ENCODE measurements at regions not wholly inside any gene's neighbourhood (a gene's known extent, or its start where the extent isn't known, plus 50 kb on each side); places are given as distances from the start of the nearest gene placed in this dataset.

DNA sequence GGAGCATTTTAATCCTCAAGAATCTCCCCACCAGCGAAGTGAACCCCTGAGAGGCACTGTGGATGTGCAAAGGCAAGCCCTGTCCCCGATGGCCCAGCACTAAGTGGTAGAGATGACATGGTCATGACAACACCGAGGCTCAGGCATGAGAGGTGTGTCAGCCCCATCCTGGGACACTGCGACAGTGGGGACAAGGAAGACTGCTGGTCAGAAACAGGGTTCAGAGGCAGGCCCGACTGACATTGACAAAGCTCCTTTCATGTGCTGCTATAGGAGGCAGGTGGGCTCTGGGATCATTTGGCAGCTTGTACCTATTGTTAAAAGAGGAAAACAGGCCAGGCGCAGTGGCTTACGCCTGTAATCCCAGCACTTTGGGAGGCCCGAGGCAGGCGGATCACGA lies 54.3 kb upstream of the MYEOV start:
- ATAC-seq = no peak
- TF ChIP-seq, protein P1, sequence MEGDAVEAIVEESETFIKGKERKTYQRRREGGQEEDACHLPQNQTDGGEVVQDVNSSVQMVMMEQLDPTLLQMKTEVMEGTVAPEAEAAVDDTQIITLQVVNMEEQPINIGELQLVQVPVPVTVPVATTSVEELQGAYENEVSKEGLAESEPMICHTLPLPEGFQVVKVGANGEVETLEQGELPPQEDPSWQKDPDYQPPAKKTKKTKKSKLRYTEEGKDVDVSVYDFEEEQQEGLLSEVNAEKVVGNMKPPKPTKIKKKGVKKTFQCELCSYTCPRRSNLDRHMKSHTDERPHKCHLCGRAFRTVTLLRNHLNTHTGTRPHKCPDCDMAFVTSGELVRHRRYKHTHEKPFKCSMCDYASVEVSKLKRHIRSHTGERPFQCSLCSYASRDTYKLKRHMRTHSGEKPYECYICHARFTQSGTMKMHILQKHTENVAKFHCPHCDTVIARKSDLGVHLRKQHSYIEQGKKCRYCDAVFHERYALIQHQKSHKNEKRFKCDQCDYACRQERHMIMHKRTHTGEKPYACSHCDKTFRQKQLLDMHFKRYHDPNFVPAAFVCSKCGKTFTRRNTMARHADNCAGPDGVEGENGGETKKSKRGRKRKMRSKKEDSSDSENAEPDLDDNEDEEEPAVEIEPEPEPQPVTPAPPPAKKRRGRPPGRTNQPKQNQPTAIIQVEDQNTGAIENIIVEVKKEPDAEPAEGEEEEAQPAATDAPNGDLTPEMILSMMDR (IDR thresholded peaks at IDR 0.05) = no peak
- Histone ChIP-seq H3K9me3 (no peaks in the 10 kb centered on the region), H3K4me3 (no peak overlapping the region), H3K27ac (no peak overlapping the region), H3K36me3 (no peaks in the 10 kb centered on the region), H3K27me3 (no peaks in the 10 kb centered on the region), H3K4me1 (no peaks in the 10 kb centered on the region)
- no peak for DNase-seq
- intact Hi-C loops (cut with DNase I) = no loop called here

DNA sequence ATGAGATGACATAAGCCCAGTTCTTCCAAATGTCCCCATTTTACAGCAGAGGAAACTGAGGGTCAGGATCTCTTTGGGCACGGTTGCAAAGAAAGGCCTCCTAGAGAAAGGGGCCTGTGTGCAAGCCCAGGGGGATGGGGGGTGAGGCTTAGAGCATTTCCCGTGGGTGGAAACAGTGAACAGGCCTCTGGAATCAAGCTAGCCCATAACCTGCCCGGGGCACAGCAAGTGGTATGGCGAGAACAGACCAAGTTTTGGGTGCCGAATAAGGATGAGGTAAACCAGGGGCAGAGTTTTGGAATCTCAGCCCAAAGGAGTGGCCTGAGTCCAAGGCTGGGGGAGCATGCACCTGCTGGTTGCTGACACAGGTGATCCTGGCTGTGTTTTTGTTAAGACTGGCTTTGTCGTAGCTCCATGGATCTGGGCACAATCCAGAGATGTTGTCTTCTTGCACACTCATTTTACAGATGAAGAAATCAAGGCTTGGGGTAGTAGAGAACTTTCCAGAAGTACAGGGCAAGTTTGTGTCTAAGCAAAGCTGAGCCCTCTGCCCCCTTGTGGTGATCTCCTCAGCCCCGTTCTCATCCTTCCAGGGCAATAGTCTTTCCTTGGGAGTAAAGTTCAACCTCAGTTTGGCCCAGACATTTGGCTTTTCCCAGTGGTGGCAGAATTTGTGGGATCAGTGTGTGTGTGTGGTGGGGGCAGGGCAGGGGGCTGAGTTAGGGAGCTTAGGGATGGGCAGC lies 53.5 kb upstream of the MYEOV start:
- DNase-seq (no peak), ATAC-seq (peak; percentile 52)
- H3K4me3 ChIP-seq = no peak overlapping the region
- H3K9me3 ChIP-seq = no peaks in the 10 kb centered on the region
- intact Hi-C loops (cut with DNase I) = no loop called here
- no peaks in the 10 kb centered on the region for H3K27me3 ChIP-seq
- TF ChIP-seq, protein P1 (IDR thresholded peaks at IDR 0.05) = peak; percentile 15
- H3K27ac ChIP-seq = no peak overlapping the region
- no peaks in the 10 kb centered on the region for H3K4me1 ChIP-seq
- H3K36me3 ChIP-seq = no peaks in the 10 kb centered on the region

DNA sequence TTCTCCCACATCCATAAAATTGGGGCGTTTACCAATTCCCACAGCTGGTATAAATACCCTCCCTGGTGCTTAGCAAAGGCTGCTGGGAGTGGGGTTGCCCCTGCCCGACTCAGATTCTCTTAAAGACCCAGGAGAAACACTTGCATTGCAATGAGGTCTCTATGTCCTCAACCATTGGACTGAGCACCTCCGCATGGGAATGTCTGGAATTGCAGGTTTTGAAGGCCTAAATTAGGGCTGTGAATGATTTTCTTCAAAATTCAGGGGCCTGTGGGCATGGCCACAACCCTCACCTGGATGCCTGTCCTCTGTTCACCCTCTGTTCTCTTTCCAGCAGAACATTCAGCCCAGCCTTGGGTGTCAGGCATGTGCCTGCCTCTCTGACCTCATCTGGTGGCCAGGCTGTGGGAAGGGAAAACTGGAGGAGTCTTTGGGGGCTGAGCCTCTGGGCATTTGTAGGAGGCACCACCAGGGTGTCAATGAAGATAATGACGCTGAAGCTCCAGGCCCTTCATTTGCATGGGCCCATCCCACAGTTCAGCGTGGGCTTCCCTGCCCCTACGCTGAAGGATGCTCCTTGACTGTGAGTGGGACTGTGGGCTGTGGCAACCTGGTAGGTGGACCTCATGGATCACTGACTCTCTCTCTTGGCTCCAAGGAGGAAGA lies 52.7 kb upstream of the MYEOV start:
- Histone ChIP-seq H3K36me3 (no peaks in the 10 kb centered on the region), H3K4me1 (no peaks in the 10 kb centered on the region), H3K27ac (no peak overlapping the region), H3K4me3 (no peak overlapping the region), H3K9me3 (no peaks in the 10 kb centered on the region), H3K27me3 (no peaks in the 10 kb centered on the region)
- TF ChIP-seq, protein P1 (IDR thresholded peaks at IDR 0.05) = no peak
- DNase-seq (no peak), ATAC-seq (no peak)
- intact Hi-C loops (cut with DNase I) = no loop called here

DNA sequence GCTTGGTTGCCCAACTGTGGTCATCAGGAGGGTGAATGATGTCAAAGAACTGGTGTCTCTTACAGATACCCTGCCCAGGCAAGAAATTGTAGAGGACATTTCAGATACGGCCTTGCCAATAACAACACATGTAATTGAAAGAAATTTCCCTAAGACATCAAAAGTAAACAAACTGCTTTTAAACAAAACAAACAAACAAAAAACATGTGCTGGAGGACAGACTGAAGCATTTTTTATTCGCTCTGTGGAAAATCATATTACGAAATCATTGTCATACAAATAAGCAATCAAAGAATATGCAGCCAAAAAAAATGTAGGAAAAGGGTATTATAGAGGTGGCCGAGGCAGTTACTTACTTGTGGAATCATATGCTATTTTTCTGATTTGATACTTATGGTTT lies 52.1 kb upstream of the MYEOV start:
- Histone ChIP-seq H3K9me3 (no peaks in the 10 kb centered on the region), H3K4me3 (no peak overlapping the region), H3K27ac (no peak overlapping the region), H3K36me3 (no peaks in the 10 kb centered on the region), H3K4me1 (no peaks in the 10 kb centered on the region), H3K27me3 (no peaks in the 10 kb centered on the region)
- TF ChIP-seq, protein P1 (IDR thresholded peaks at IDR 0.05) = no peak
- intact Hi-C loops (cut with DNase I) = no loop called here
- ATAC-seq (no peak), DNase-seq (no peak)

DNA sequence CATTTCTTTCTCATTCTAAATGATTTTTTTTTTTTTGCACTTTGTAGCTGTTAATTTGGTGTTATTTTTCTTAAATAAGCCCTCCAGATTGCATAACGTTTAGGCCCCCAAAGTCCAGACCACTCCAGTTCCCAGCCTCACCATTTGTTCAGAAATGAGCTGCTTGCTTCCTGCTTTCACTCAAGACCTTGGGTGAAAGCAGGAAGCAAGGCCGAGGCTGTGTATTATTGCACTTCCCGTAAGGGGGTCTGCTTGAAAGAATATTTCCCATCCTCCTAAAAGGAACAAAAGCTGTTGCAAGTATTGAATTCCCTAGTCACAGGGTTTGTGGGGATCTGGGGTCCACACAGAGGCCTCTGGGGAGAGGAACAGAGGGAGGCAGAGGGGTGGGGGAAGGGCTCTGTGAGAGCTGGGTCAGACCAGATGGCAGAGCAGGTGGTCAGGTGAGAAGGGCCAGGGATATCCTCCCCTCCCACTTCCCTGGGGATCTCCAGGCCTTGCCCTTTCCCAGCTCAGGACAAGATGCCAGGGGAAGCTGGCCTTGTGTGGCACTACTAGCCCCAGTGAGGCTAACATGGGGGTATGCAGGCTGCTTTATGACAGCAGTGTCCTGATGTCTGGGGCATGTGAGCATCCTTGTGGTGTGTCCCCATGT lies 51.6 kb upstream of the MYEOV start:
- H3K27ac ChIP-seq = no peak overlapping the region
- H3K4me3 ChIP-seq = no peak overlapping the region
- peak; percentile 17 for ATAC-seq
- TF ChIP-seq, protein P1 (IDR thresholded peaks at IDR 0.05) = no peak
- H3K4me1 ChIP-seq = no peaks in the 10 kb centered on the region
- DNase-seq = no peak
- no peaks in the 10 kb centered on the region for H3K9me3 ChIP-seq
- intact Hi-C loops (cut with DNase I) = no loop called here
- no peaks in the 10 kb centered on the region for H3K27me3 ChIP-seq
- no peaks in the 10 kb centered on the region for H3K36me3 ChIP-seq

All from upper lobe of right lung (tissue), 1 donor.